Activated CD4-positive, alpha-beta T cell treated with anti-CD3 and anti-CD28 coated beads, Interleukin-2, amount 10 ng/mL, durations not matched to agents 7 days and 5 days (primary cell): ENCODE measurements at regions not wholly inside any gene's neighbourhood (a gene's known extent, or its start where the extent isn't known, plus 50 kb on each side); places are given as distances from the start of the nearest gene placed in this dataset.

Experiments used
- CTCF ChIA-PET: fragments of 350-600 bp; sonication (Branson Sonifier 250); formaldehyde crosslinking; loops from one replicate; lab custom pipeline; 2021; ENCODE audit warnings: antibody characterized with exemption; lab: Charles Lee
- POLR2A ChIA-PET: fragments of 350-600 bp; sonication (Branson Sonifier 250); formaldehyde crosslinking; loops from one replicate; lab custom pipeline; 2021; ENCODE audit warnings: antibody characterized with exemption; lab: Charles Lee
- DNase-seq: peaks from one replicate; pipeline ENCODE4 v3.0.0-alpha.2; 2020
- H3K27ac Mint-ChIP-seq: one replicate; pipeline ENCODE4 v1.8.0; 2021; ENCODE audit warnings: mild to moderate bottlenecking, moderate library complexity, mixed read lengths
- H3K27me3 Mint-ChIP-seq: one replicate; pipeline ENCODE4 v1.8.0; 2021; ENCODE audit warnings: mixed read lengths
- H3K36me3 Mint-ChIP-seq: one replicate; pipeline ENCODE4 v1.8.0; 2021; ENCODE audit warnings: low read depth, mixed read lengths
- H3K4me1 Mint-ChIP-seq: one replicate; pipeline ENCODE4 v1.8.0; 2021; ENCODE audit warnings: mixed read lengths
- H3K4me3 Mint-ChIP-seq: one replicate; pipeline ENCODE4 v1.8.0; 2021; ENCODE audit warnings: mild to moderate bottlenecking, moderate library complexity, mixed read lengths
- H3K9me3 Mint-ChIP-seq: one replicate; pipeline ENCODE4 v1.8.0; 2021; ENCODE audit warnings: mixed read lengths

DNA sequence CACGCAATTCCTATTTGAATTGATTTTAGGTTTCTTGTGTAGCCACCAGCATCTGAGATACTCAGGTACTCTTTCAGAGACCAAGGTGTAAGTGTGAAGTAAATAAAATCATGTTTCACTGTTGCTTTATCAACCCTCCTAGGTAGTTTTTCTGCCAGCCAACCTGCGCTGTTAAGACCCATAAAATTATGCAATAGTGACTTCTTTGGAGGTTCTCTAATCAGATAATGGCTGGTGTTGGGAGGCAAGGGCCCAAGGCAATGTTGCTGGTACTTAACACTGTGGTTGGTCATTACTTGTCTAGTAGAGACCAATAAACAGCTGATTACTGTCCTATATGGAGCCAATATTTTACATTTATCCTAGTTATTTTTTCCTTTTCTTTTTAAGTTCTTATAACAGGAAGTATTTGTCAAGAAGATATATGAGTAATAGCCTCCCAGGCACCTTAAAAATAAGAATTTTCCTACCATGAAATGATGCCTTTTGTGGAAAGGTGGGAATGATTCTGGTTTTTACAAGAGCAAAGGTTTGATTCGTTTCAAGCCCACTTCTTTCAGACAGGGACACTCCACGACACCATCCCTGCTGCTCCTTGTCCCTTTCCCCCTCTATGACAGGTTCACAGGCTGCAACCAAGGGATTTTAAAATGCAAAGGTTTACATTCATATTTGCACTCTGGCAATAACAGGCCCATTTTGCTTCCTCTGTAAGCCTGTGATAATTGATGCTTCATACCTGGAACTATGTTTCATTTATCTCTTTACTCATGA is 259.3 kb downstream of the MEIS1 start:
- DNase-seq, result no peak
- Mint-ChIP-seq H3K9me3 (no peaks in the 10 kb centered on the region), H3K36me3 (no peaks in the 10 kb centered on the region), H3K4me1 (no peaks in the 10 kb centered on the region), H3K4me3 (no peak overlapping the region), H3K27me3 (no peaks in the 10 kb centered on the region), H3K27ac (no peak overlapping the region)
- POLR2A ChIA-PET, result no interaction called here
- CTCF ChIA-PET, result no interaction called here

DNA sequence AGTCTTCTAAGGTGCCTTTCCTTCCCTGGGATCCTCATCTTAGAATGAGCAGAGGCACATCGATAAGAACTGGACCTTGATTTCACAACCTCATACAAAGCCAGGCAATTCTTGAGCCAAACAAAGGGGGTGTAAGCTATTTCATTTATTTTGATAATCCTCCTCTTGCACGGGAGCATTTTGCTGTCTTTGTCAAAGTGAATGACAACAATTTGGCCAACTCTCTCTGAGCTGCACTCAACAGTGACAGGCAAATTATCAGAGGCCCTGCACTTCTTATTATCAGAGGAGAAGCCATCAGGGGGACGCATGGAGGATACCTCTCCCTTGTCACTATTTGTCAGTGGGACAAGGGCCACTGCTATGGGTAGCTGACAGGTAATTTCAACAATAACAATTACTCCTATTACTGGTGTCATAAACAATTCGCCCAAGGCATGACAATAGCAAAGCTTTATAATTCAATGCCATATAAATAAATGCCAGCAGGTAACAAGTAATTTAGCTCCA is 260.4 kb downstream of the MEIS1 start:
- Mint-ChIP-seq H3K27me3 (no peaks in the 10 kb centered on the region), H3K9me3 (no peaks in the 10 kb centered on the region), H3K27ac (no peak overlapping the region), H3K4me1 (no peaks in the 10 kb centered on the region), H3K36me3 (no peaks in the 10 kb centered on the region), H3K4me3 (no peak overlapping the region)
- POLR2A ChIA-PET, result no interaction called here
- no peak for DNase-seq
- CTCF ChIA-PET, result no interaction called here

DNA sequence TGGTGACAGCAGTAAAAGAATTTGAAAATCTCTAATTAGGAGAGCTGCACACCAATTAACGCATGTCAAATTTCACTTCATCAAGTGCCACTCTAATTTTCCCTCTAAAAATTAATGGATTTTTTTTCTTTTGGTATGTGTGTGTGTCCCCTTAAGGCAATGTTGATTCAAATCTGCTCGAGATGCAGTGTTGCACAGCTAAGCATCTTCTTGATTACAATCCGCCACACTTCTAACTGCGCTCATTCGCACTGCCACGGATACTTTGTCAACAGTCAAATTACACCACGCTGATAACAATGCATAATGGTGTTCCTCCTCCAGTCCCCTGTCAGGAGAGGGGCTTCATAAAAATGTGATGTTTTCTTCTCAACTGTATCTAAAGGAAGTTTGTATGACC is 261.4 kb downstream of the MEIS1 start:
- H3K4me3 Mint-ChIP-seq, result no peak overlapping the region
- ChIA-PET POLR2A (no interaction called here), CTCF (no interaction called here)
- no peaks in the 10 kb centered on the region for H3K9me3 Mint-ChIP-seq
- H3K36me3 Mint-ChIP-seq, result no peaks in the 10 kb centered on the region
- H3K27me3 Mint-ChIP-seq, result no peaks in the 10 kb centered on the region
- no peak for DNase-seq
- H3K27ac Mint-ChIP-seq, result no peak overlapping the region
- H3K4me1 Mint-ChIP-seq, result no peaks in the 10 kb centered on the region

DNA sequence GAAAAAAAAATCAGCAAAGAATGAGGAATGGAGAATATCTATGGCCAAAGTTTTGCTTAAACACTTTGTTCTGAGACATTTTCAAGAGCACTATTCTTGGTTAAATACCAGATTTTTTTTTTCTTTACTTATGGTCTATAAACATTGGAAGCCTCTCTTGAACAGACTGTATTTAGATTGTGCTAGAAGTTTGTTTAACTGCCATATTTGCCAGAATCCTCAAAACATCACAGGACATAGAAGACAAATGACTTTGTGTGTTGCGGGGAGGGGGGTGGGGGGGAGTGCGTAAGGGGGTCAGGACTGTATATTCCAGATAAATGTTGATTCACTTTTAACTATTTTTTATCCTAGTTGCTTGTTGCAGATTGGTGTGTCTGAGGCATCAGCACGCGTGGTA is 262.0 kb downstream of the MEIS1 start:
- Mint-ChIP-seq H3K4me3 (no peak overlapping the region), H3K27me3 (no peaks in the 10 kb centered on the region), H3K36me3 (no peaks in the 10 kb centered on the region), H3K4me1 (no peaks in the 10 kb centered on the region), H3K9me3 (no peaks in the 10 kb centered on the region), H3K27ac (no peak overlapping the region)
- ChIA-PET CTCF (no interaction called here), POLR2A (no interaction called here)
- DNase-seq, result no peak

DNA sequence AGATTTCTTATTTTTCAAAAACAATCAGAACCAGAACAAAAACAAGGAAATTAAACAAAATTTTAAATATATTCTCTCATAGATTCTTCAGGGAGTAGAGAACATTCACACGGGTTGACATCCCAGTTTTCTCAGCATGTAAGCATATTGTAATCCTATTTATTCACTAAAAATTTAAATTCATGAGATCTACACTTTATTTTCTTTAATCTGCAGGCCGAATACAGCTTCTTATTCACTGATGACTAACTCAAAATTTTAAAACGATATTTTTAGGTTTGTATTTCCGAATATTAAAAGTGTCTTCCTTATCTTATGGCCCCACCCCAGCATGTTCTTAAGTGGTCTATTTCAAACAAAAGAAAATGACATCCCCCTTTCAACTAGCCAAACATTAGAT is 262.4 kb downstream of the MEIS1 start:
- Mint-ChIP-seq H3K27me3 (no peaks in the 10 kb centered on the region), H3K9me3 (no peaks in the 10 kb centered on the region), H3K4me3 (no peak overlapping the region), H3K27ac (no peak overlapping the region), H3K36me3 (no peaks in the 10 kb centered on the region), H3K4me1 (no peaks in the 10 kb centered on the region)
- DNase-seq, result no peak
- ChIA-PET POLR2A (no interaction called here), CTCF (no interaction called here)

DNA sequence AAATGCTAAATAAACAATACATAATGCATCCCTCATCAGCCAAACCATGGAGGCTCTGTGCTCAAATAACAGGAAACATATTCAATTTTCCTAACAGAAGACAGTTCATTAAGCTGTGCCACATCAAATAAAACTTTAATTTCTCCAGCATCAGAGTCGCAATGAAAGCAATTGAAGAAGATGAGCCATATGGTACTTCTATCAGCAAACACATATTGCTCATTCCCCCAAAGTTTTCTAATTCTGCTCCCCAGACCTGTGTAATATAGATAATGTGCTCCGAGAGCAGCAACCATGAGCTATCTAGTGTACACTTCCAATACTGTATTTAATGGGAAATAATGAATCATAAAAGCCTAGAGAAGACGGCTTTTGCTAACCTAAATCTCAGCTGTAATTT is 263.2 kb downstream of the MEIS1 start:
- no peak overlapping the region for H3K27ac Mint-ChIP-seq
- ChIA-PET CTCF (no interaction called here), POLR2A (no interaction called here)
- no peaks in the 10 kb centered on the region for H3K27me3 Mint-ChIP-seq
- no peaks in the 10 kb centered on the region for H3K9me3 Mint-ChIP-seq
- no peak for DNase-seq
- H3K36me3 Mint-ChIP-seq, result no peaks in the 10 kb centered on the region
- no peak overlapping the region for H3K4me3 Mint-ChIP-seq
- no peaks in the 10 kb centered on the region for H3K4me1 Mint-ChIP-seq

DNA sequence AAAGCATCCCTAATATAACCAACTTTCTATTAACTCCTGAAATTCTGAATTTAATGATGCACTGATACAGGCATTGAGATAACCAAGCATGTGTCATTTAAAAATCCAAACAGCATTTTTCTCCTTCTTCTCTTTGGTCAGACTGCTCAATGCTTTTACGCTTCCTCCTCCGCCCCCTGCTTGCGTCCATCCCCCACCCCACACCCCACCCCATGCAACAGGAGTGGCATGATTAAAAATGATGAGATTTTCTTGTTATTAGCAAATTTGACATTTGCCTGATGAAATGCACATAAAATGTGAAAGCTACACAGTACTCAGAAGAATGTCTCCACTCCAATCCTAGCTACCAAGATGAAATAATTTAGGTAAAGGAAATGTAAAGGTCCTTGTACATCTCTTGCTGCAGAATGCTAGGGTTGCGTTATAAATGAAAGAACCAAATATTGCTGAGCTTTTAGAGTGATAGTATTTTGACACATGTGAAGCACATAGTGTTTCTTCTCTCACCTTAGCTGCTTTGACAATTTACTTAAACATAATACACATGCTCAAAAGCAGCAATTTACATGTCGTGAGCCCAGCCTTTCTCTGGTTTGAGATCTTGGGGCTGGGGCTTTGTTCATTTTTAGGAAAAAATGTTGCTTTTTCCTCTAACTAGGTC is 263.8 kb downstream of the MEIS1 start:
- H3K36me3 Mint-ChIP-seq, result no peaks in the 10 kb centered on the region
- DNase-seq, result no peak
- H3K27me3 Mint-ChIP-seq, result no peaks in the 10 kb centered on the region
- H3K9me3 Mint-ChIP-seq, result no peaks in the 10 kb centered on the region
- no peaks in the 10 kb centered on the region for H3K4me1 Mint-ChIP-seq
- no peak overlapping the region for H3K4me3 Mint-ChIP-seq
- ChIA-PET POLR2A (no interaction called here), CTCF (no interaction called here)
- no peak overlapping the region for H3K27ac Mint-ChIP-seq

DNA sequence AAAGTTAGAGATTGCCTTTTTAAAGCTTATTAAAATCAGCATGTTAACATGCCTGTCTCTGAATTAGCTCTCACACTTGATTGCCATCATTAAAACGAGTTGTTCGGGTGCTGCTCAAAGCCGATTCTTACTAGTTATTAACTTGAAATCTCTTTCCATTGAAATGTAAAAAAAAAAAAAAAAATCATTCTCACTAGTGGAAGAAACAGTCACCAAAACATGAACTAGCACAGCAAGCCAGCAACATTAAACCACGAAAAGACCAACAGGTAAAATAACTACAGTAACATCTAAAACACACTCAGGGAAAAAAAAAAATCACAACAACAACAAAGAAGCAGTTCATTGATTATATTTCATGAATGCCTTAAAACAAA is 264.5 kb downstream of the MEIS1 start:
- Mint-ChIP-seq H3K27ac (no peak overlapping the region), H3K27me3 (no peaks in the 10 kb centered on the region)
- POLR2A ChIA-PET, result no interaction called here

DNA sequence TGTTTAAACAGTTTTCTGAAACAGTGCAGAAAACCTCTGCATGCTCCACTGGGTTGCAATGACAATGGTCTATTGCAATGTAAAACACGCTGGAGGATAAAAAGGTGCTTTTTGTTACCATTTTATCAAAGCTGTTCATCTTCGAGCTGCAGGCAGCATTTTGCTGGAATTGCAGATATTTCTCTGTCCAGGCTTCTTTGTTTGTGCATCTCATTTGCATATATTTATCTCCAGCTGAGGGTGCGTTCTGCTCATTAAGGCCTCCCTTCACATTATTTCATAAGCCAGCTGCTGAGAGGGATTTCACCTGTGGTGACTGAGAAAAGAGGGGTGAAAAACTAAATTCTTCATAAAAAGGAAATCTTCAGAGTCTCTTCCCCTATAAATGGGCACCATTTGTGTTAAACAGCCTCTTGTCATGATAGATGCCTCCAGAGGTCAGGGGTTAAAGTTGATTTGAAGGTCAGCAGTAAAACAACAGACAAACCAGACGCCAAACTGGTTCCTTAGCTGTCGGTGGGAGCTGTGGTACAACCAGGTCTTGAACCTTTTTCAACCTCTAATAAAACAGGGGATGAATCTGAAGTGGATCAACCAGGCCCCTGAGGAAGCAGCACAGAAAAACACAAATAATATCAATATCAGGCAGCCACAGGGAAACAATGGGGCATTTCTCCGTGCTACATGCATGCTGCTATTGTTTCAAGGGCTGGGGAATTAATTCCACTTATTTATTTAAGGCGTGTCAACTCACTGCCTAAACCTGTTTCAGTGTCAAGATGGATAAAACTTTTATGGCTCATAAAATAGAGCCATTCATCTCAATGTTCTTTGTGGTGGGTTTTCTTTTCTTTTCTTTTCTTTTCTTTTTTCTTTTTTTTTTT is 265.1 kb downstream of the MEIS1 start:
- H3K4me3 Mint-ChIP-seq, result no peak overlapping the region
- no peaks in the 10 kb centered on the region for H3K36me3 Mint-ChIP-seq
- H3K4me1 Mint-ChIP-seq, result no peaks in the 10 kb centered on the region
- no peaks in the 10 kb centered on the region for H3K27me3 Mint-ChIP-seq
- ChIA-PET POLR2A (no interaction called here), CTCF (no interaction called here)
- H3K9me3 Mint-ChIP-seq, result no peaks in the 10 kb centered on the region
- H3K27ac Mint-ChIP-seq, result no peak overlapping the region
- no peak for DNase-seq

More for the DNA sequence above, 264.5 kb downstream of the MEIS1 start:
- Mint-ChIP-seq H3K9me3 (no peaks in the 10 kb centered on the region), H3K4me3 (no peak overlapping the region), H3K36me3 (no peaks in the 10 kb centered on the region), H3K4me1 (no peaks in the 10 kb centered on the region)
- no peak for DNase-seq
- CTCF ChIA-PET, result no interaction called here

DNA sequence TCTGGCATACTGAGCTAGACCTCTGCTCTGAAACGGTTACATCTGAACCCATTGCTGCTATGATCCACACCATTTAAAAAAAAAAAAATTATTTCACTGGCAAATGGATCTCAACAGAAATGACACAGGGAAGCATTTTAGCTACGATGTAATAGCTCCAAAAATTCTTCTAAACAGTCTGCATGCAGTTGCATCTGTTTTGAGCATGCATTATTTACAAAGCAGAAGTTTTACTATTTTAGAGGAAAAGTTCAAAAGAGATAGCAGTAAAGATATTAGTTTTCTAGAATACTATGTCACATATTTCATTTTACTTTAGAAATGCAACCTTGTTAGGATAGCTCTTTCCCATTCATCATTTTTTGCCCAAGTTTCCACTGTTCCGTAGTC is 265.7 kb downstream of the MEIS1 start:
- H3K4me3 Mint-ChIP-seq, result no peak overlapping the region
- no peaks in the 10 kb centered on the region for H3K36me3 Mint-ChIP-seq
- no peak for DNase-seq
- H3K27ac Mint-ChIP-seq, result no peak overlapping the region
- H3K4me1 Mint-ChIP-seq, result no peaks in the 10 kb centered on the region
- ChIA-PET POLR2A (no interaction called here), CTCF (no interaction called here)
- H3K27me3 Mint-ChIP-seq, result no peaks in the 10 kb centered on the region
- no peaks in the 10 kb centered on the region for H3K9me3 Mint-ChIP-seq

DNA sequence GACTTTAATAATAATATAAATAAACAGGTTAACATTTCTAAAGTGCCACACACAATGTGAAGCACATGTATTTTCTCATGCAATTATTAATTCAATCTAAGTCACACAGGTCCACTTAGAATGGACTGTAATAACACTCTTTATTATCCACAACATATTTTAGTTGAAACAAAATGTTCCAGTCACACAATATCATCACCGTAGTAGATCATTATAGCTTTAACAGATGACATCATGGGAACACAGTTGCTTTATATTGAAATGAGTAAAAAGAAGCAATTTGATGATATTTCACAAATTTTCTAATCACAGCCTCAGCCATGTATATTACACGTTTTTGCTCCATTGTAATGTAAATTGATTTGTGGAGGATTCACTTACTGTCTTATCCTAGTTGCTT is 266.3 kb downstream of the MEIS1 start:
- Mint-ChIP-seq H3K4me1 (no peaks in the 10 kb centered on the region), H3K9me3 (no peaks in the 10 kb centered on the region), H3K27me3 (no peaks in the 10 kb centered on the region), H3K4me3 (no peak overlapping the region), H3K27ac (no peak overlapping the region), H3K36me3 (no peaks in the 10 kb centered on the region)
- POLR2A ChIA-PET, result no interaction called here
- CTCF ChIA-PET, result no interaction called here
- no peak for DNase-seq

DNA sequence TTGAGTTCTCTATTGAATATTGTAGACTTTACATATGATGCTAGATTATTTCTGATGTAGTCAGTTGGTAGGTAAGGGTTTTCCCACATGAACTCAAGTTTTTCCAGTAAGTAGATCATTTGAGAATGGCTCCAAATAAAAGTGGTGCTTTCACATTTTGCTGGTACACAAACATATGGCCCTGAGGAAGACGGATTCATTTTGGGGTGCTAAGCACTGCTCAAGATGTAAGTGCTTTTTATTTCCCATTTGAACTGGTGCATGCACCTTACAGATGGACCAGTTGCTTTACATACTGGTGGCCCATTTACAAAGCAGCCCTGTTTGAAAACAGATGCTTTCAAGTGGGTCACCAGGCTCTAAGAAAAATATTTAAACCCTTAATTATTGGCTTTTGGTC is 266.7 kb downstream of the MEIS1 start:
- H3K27me3 Mint-ChIP-seq, result no peaks in the 10 kb centered on the region
- H3K27ac Mint-ChIP-seq, result no peak overlapping the region

DNA sequence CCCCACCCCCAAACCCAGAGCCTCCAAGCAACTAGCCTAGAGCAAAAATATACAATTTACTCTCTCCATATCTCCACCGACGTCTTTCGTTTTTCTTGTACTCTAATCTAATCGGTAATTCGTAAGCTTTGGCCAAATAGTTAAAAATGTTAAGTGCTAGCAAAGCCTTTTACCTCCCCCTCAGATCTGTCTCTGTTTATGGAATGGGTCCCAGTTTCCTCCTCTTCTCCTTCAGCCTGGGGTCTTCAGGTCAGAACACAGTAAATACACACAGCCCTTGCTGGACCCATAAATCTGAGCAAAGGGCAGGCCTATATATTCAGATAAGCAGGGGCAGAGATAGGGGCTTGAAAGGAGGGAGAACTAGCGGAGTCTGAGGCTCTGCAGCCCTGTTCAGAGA is 267.4 kb downstream of the MEIS1 start:
- DNase-seq, result no peak
- POLR2A ChIA-PET, result no interaction called here
- Mint-ChIP-seq H3K27ac (no peak overlapping the region), H3K4me3 (no peak overlapping the region), H3K36me3 (no peaks in the 10 kb centered on the region), H3K9me3 (no peaks in the 10 kb centered on the region), H3K27me3 (no peaks in the 10 kb centered on the region), H3K4me1 (no peaks in the 10 kb centered on the region)
- CTCF ChIA-PET, result no interaction called here

More for the DNA sequence above, 266.7 kb downstream of the MEIS1 start:
- no peak for DNase-seq
- ChIA-PET CTCF (no interaction called here), POLR2A (no interaction called here)
- Mint-ChIP-seq H3K9me3 (no peaks in the 10 kb centered on the region), H3K36me3 (no peaks in the 10 kb centered on the region), H3K4me3 (no peak overlapping the region), H3K4me1 (no peaks in the 10 kb centered on the region)
